ENCODE measurements at regions not wholly inside any gene's neighbourhood (a gene's known extent, or its start where the extent isn't known, plus 50 kb on each side); places are given as distances from the start of the nearest gene placed in this dataset.

GRCh38 chr1:203570805-203571204, 55.8 kb upstream of the ATP2B4 start:
- 0 out of 2 replicates have a peak overlapping the region, but pooled peaks have one; percentile 81 for H2BK20ac ChIP-seq (ENCODE audit: low read depth, low read length)
- no peaks in the 10 kb centered on the region for H3K36me3 ChIP-seq (ENCODE audit: control insufficient read depth, insufficient read depth, low read length)
- no peak for TF ChIP-seq NFE2L2 (IDR thresholded peaks at IDR 0.05; ENCODE audit: low read depth, low read length)
- no peak for TF ChIP-seq MAZ (IDR thresholded peaks at IDR 0.05; ENCODE audit: borderline replicate concordance, low read depth, low read length)
- TF ChIP-seq CEBPB (IDR thresholded peaks at IDR 0.05; ENCODE audit: low read depth, low read length) = no peak
- no peak for TF ChIP-seq ELK1 (IDR thresholded peaks at IDR 0.05; ENCODE audit: borderline replicate concordance, low read depth, low read length)
- TF ChIP-seq RAD21 (IDR thresholded peaks at IDR 0.05; ENCODE audit: low read length) = no peak
- no peak for TF ChIP-seq POLR2A (IDR thresholded peaks at IDR 0.05; ENCODE audit: low read depth, low read length)
- no peak for TF ChIP-seq CHD1 (IDR thresholded peaks at IDR 0.05; ENCODE audit: low read depth, low read length)
- no peak for TF ChIP-seq SMC3 (IDR thresholded peaks at IDR 0.05; ENCODE audit: low read depth, low read length)
- no peak for TF ChIP-seq FOS (IDR thresholded peaks at IDR 0.05; ENCODE audit: low read depth, low read length)
- TF ChIP-seq MXI1 (IDR thresholded peaks at IDR 0.05; ENCODE audit: borderline replicate concordance, low read depth, low read length) = no peak
- TF ChIP-seq CTCF (conservative IDR thresholded peaks at IDR 0.05; ENCODE audit: low read depth, low read length) = no peak
- TF ChIP-seq BHLHE40 (IDR thresholded peaks at IDR 0.05; ENCODE audit: low read depth, low read length) = no peak
- TF ChIP-seq RCOR1 (IDR thresholded peaks at IDR 0.05; ENCODE audit: insufficient replicate concordance, low read length) = no peak
- no peak for TF ChIP-seq RFX5 (IDR thresholded peaks at IDR 0.05; ENCODE audit: low read depth, low read length)
- TF ChIP-seq, protein P1, sequence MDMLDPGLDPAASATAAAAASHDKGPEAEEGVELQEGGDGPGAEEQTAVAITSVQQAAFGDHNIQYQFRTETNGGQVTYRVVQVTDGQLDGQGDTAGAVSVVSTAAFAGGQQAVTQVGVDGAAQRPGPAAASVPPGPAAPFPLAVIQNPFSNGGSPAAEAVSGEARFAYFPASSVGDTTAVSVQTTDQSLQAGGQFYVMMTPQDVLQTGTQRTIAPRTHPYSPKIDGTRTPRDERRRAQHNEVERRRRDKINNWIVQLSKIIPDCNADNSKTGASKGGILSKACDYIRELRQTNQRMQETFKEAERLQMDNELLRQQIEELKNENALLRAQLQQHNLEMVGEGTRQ (IDR thresholded peaks at IDR 0.05; ENCODE audit: low read depth, low read length) = no peak
- no peak for TF ChIP-seq MAFK (IDR thresholded peaks at IDR 0.05; ENCODE audit: low read depth, low read length)
- peak overlapping the region; percentile 83 for H3K4ac ChIP-seq (ENCODE audit: low read depth, low read length)
- peak overlapping the region; percentile 92; the same call in 1 of the 2 replicates for H4K91ac ChIP-seq (ENCODE audit: insufficient read depth, low read depth, low read length)
- peak overlapping the region; percentile 76 for H2AK9ac ChIP-seq (replicated peaks; ENCODE audit: low read depth, low read length, poor library complexity)
- H2AFZ ChIP-seq (replicated peaks; ENCODE audit: low read length, poor library complexity) = no peak overlapping the region
- dilution Hi-C loops (cut with HindIII; ENCODE audit: low sequenced_read_pairs, unreplicated experiment) (no loop called here), intact Hi-C loops (cut with micrococcal nuclease) (loop anchor here (5.0 kb wide), 1 partner anchor 36 kb away; no protein-coding TSS in a partner anchor), in situ Hi-C loops (cut with MboI; ENCODE audit: low sequenced_read_pairs) (no loop called here)
- no peaks in the 10 kb centered on the region for H4K20me1 ChIP-seq (ENCODE audit: insufficient read depth, low read length)
- H2AK5ac ChIP-seq (ENCODE audit: low read depth, low read length) = peak overlapping the region; percentile 45; the same call in 1 of the 2 replicates
- 83% methylated on average over 1 of the region's 3 CpGs; no CpG with 5 or more reads in 1 of the 2 experiments for WGBS, 2 experiments (ENCODE audit: extremely low coverage in 2 of 2, insufficient read length in 1 of 2)
- no peak overlapping the region for H4K5ac ChIP-seq (ENCODE audit: low read depth, low read length)
- no peak overlapping the region for H3K4me3 ChIP-seq (ENCODE audit: insufficient read depth, low read depth, low read length)
- peak overlapping the region in 1 of 2 experiments; percentile 91; a peak in 2 of 4 replicates for H4K8ac ChIP-seq (ENCODE audit: low read depth in 2 of 2, low read length in 2 of 2)
- H2BK15ac ChIP-seq (ENCODE audit: low read depth, low read length) = peak overlapping the region; percentile 37; the same call in 1 of the 3 replicates
- H3K27ac ChIP-seq (ENCODE audit: insufficient read depth, low read length) = no peak overlapping the region
- BruUV-seq (replicated peaks) = no TSS peak
- no peak overlapping the region for H3K4me2 ChIP-seq (ENCODE audit: low read depth, low read length)
- no peaks in the 10 kb centered on the region; a peak in 1 of 4 replicates for H3K79me1 ChIP-seq (ENCODE audit: low read depth in 1 of 2, low read length in 2 of 2)
- H3K14ac ChIP-seq (replicated peaks; ENCODE audit: low read depth, low read length) = 0 out of 2 replicates have a peak overlapping the region, but pooled peaks have one; percentile 22
- H2BK5ac ChIP-seq (ENCODE audit: low read depth, low read length, poor library complexity, severe bottlenecking) = peak overlapping the region; percentile 96
- H3K56ac ChIP-seq (ENCODE audit: extremely low read depth, insufficient read depth, low read length) = no peak overlapping the region
- ChIA-PET CTCF (no interaction called here), POLR2A (ENCODE audit: unreplicated experiment) (no interaction called here)
- no peak overlapping the region for H3K23ac ChIP-seq (ENCODE audit: low read depth, low read length)
- peaks cover 20% of the 10 kb centered on the region for H3K4me1 ChIP-seq (ENCODE audit: control insufficient read depth, insufficient read depth, low read length)
- ATAC-seq (ENCODE audit: low read depth) = no peak
- H3K9me1 ChIP-seq (ENCODE audit: insufficient read depth, low read length) = peaks cover 24% of the 10 kb centered on the region
- H3K27me3 ChIP-seq (ENCODE audit: control insufficient read depth, insufficient read depth, low read length) = no peaks in the 10 kb centered on the region
- H3K9ac ChIP-seq (ENCODE audit: low read depth, low read length) = no peak overlapping the region
- no peaks in the 10 kb centered on the region for H3K9me3 ChIP-seq (ENCODE audit: control insufficient read depth, insufficient read depth, low read length)
- H3K18ac ChIP-seq (ENCODE audit: low read depth, low read length) = peak overlapping the region; percentile 42; the same call in 1 of the 2 replicates
- H2BK120ac ChIP-seq (ENCODE audit: low read depth, low read length) = peak overlapping the region; percentile 88; the same call in 1 of the 2 replicates
- no peak for DNase-seq
